ENCODE measurements at regions not wholly inside any gene's neighbourhood (a gene's known extent, or its start where the extent isn't known, plus 50 kb on each side); places are given as distances from the start of the nearest gene placed in this dataset.

DNA sequence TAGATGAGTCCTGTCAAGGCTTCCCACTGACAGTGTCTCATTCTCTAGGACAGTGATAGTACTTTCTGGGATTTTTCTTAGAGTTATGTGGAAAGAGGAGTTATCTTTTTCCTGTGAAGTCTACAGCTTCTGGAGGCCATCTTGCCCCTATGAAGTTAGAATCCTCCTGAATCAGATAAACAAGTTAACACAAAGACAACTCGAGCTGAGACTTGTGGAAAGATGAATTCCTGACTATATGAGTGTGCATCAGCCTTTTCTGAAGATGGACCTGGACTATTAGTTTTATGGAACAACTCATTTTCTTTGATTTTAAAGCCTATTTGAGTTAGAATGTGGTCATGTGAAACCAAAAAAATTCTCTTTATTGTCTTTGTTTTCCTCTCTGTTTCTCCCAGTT lies 290.9 kb downstream of the LRRIQ3 start:
- TF ChIP-seq, protein P1, sequence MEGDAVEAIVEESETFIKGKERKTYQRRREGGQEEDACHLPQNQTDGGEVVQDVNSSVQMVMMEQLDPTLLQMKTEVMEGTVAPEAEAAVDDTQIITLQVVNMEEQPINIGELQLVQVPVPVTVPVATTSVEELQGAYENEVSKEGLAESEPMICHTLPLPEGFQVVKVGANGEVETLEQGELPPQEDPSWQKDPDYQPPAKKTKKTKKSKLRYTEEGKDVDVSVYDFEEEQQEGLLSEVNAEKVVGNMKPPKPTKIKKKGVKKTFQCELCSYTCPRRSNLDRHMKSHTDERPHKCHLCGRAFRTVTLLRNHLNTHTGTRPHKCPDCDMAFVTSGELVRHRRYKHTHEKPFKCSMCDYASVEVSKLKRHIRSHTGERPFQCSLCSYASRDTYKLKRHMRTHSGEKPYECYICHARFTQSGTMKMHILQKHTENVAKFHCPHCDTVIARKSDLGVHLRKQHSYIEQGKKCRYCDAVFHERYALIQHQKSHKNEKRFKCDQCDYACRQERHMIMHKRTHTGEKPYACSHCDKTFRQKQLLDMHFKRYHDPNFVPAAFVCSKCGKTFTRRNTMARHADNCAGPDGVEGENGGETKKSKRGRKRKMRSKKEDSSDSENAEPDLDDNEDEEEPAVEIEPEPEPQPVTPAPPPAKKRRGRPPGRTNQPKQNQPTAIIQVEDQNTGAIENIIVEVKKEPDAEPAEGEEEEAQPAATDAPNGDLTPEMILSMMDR (IDR thresholded peaks at IDR 0.05), result no peak
- Histone ChIP-seq H3K4me3 (no peak overlapping the region), H3K27ac (no peak overlapping the region), H3K27me3 (no peaks in the 10 kb centered on the region), H3K4me1 (no peaks in the 10 kb centered on the region), H3K9me3 (no peaks in the 10 kb centered on the region), H3K36me3 (no peaks in the 10 kb centered on the region)
- ATAC-seq (no peak), DNase-seq (no peak)
- intact Hi-C loops (cut with DNase I), result no loop called here

DNA sequence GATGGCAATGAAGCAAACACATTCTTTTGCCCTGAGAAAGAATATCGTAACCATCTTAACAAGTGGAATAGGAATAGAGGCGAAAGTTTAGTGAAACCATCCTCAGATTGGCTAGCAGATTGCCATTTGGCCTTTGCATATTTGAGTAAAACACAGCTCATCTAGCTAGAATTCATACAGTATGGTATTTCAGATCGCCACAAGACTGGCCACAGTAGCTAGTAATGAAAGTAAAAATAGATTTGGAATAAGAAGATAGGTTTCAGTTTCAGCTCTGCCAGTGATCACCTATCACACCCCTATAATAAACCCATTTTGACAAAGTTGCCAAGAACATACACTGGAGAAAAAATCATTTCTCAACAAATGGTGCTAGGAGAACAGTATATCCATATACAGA lies 294.9 kb downstream of the LRRIQ3 start:
- no peak overlapping the region for H3K4me3 ChIP-seq
- intact Hi-C loops (cut with DNase I), result no loop called here
- TF ChIP-seq, protein P1 (IDR thresholded peaks at IDR 0.05), result no peak
- H3K27ac ChIP-seq, result no peak overlapping the region
- no peaks in the 10 kb centered on the region for H3K36me3 ChIP-seq
- no peaks in the 10 kb centered on the region for H3K9me3 ChIP-seq
- no peak for DNase-seq
- no peaks in the 10 kb centered on the region for H3K27me3 ChIP-seq
- ATAC-seq, result no peak
- H3K4me1 ChIP-seq, result no peaks in the 10 kb centered on the region

DNA sequence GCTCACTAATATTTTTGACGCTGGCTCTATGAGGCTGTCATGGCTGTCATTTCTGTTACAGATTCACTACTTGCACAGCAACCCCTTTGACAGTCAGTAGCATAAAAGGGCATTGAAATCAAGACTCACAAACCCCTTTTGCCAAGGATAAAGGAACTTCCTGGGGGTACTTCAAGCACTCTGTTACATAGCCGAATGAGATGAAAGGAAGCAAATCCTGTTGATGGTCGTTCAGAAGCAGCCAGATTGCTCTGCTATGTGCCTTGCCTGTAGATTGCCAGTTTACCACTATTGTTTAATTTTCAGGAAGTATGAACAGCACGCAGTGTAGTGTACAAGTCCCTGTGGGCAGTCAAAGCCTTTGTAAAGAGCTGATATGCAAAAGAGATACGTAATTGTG lies 296.2 kb downstream of the LRRIQ3 start:
- ATAC-seq (no peak), DNase-seq (no peak)
- Histone ChIP-seq H3K9me3 (no peaks in the 10 kb centered on the region), H3K27ac (no peak overlapping the region), H3K36me3 (no peaks in the 10 kb centered on the region), H3K27me3 (no peaks in the 10 kb centered on the region), H3K4me3 (no peak overlapping the region), H3K4me1 (no peaks in the 10 kb centered on the region)
- intact Hi-C loops (cut with DNase I), result no loop called here
- TF ChIP-seq, protein P1 (IDR thresholded peaks at IDR 0.05), result no peak

DNA sequence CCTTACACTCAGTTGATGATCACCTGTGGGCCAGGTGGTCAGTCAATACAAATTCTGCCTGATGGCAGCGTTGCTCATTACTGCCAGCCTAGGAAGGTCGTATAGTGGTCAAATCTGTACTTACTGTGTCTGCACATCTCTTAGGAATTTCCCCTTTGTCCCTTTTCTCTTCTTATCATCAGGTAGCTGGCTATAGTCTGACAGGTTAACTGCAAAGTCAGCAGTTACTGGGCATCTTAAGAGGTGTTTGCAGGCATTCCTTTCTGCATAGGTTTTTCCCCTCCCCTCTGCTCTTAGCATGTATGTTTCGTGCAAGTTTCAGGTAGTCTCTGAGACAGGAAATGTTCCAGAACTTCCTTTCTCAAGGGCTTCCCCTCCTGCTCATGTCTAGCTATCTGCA lies 298.7 kb downstream of the LRRIQ3 start:
- no peaks in the 10 kb centered on the region for H3K9me3 ChIP-seq
- intact Hi-C loops (cut with DNase I), result no loop called here
- ATAC-seq (no peak), DNase-seq (no peak)
- no peaks in the 10 kb centered on the region for H3K36me3 ChIP-seq
- H3K4me1 ChIP-seq, result no peaks in the 10 kb centered on the region
- H3K27ac ChIP-seq, result no peak overlapping the region
- H3K4me3 ChIP-seq, result no peak overlapping the region
- TF ChIP-seq, protein P1 (IDR thresholded peaks at IDR 0.05), result no peak
- H3K27me3 ChIP-seq, result no peaks in the 10 kb centered on the region

DNA sequence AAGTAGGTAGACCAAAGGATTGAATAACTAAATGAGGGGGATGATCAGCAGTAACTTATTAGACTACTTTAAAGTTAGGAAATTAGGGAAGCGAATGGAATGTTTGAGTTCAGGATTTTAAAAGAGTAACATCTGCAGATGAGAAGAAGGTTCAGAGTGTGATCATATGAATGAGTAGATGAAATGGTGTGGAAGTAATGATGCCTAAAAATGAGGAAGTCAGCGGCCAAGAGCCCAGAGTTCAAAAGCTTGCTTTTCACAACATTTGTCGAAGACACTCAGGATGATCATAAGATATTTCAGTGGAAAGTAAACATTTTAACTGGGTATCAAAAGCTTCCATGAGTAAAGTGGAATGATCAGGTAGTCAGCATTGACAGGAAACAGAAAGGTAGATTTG lies 299.4 kb downstream of the LRRIQ3 start:
- no peak for DNase-seq
- TF ChIP-seq, protein P1 (IDR thresholded peaks at IDR 0.05), result no peak
- intact Hi-C loops (cut with DNase I), result no loop called here
- no peak overlapping the region for H3K4me3 ChIP-seq
- H3K36me3 ChIP-seq, result no peaks in the 10 kb centered on the region
- no peaks in the 10 kb centered on the region for H3K9me3 ChIP-seq
- no peaks in the 10 kb centered on the region for H3K27me3 ChIP-seq
- H3K27ac ChIP-seq, result no peak overlapping the region
- ATAC-seq, result no peak
- no peaks in the 10 kb centered on the region for H3K4me1 ChIP-seq

DNA sequence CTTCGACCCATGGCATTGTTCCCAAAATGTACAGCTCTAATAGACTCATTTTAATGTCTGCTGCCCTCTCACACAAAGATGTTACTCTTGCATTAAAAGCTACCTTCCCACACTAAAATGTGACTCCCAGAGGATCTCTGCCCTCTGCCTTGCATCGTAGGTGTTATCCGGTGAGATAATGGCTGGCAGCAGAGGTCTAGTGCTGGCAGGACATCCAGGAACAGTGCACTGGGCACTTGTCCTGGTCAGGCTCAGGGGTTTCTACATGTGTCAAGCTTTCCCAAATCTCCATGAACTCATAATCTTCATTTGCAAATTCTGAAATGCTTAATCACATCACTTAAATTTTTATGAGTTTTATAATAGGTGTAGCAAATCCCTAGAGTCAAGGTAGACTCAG lies 310.6 kb downstream of the LRRIQ3 start:
- Histone ChIP-seq H3K9me3 (no peaks in the 10 kb centered on the region), H3K36me3 (no peaks in the 10 kb centered on the region), H3K4me1 (no peaks in the 10 kb centered on the region), H3K4me3 (no peak overlapping the region), H3K27ac (no peak overlapping the region), H3K27me3 (no peaks in the 10 kb centered on the region)
- intact Hi-C loops (cut with DNase I), result no loop called here
- ATAC-seq (no peak), DNase-seq (no peak)
- TF ChIP-seq, protein P1 (IDR thresholded peaks at IDR 0.05), result no peak
